ENCODE measurements at regions not wholly inside any gene's neighbourhood (a gene's known extent, or its start where the extent isn't known, plus 50 kb on each side); places are given as distances from the start of the nearest gene placed in this dataset.

GRCh38 chr6:23952245-23952644 is 173.8 kb upstream of the NRSN1 start:
- Histone ChIP-seq H2AFZ (ENCODE audit: low read depth, low read length) (no peak overlapping the region), H2AK5ac (ENCODE audit: low read length, severe bottlenecking) (no peak overlapping the region), H3K14ac (ENCODE audit: low read length in 2 of 2) (no peak overlapping the region), H2BK5ac (ENCODE audit: low read depth, low read length, poor library complexity, severe bottlenecking) (no peak overlapping the region), H3K4me3 (ENCODE audit: insufficient read depth in 1 of 2, low read depth in 1 of 2, low read length in 2 of 2) (no peak overlapping the region), H2BK12ac (ENCODE audit: low read length in 2 of 2) (no peak overlapping the region), H3K4ac (ENCODE audit: low read depth in 1 of 2, low read length in 2 of 2) (no peak overlapping the region), H3K18ac (ENCODE audit: low read depth in 1 of 2, low read length in 2 of 2) (no peak overlapping the region), H3K79me1 (replicated peaks; ENCODE audit: low read length, poor library complexity, severe bottlenecking) (no peaks in the 10 kb centered on the region), H3K27ac (ENCODE audit: low read length, poor library complexity, severe bottlenecking) (no peak overlapping the region), H3K4me1 (ENCODE audit: control insufficient read depth, insufficient read depth, low read depth, low read length) (no peaks in the 10 kb centered on the region), H4K8ac (ENCODE audit: low read length) (no peak overlapping the region), H2BK120ac (ENCODE audit: low read depth, low read length) (no peak overlapping the region), H3K36me3 (ENCODE audit: control insufficient read depth in 1 of 2, insufficient read depth in 2 of 2, low read depth in 1 of 2, low read length in 2 of 2) (no peaks in the 10 kb centered on the region), H3K4me2 (ENCODE audit: low read length, poor library complexity, severe bottlenecking) (no peak overlapping the region), H3K9me3 (ENCODE audit: control insufficient read depth, low read length) (no peaks in the 10 kb centered on the region), H3K27me3 (ENCODE audit: control insufficient read depth in 1 of 2, insufficient read depth in 1 of 2, low read length in 2 of 2) (no peaks in the 10 kb centered on the region), H4K91ac (ENCODE audit: low read length) (no peak overlapping the region), H3K23ac (ENCODE audit: low read length in 2 of 2) (no peak overlapping the region), H2BK15ac (ENCODE audit: low read depth, poor library complexity, severe bottlenecking) (no peak overlapping the region), H3K9ac (ENCODE audit: low read length) (no peak overlapping the region)
- no peak for DNase-seq
- 59% methylated on average over 2 of the region's 3 CpGs for WGBS

- Histone ChIP-seq H3K9ac (ENCODE audit: low read length) (no peak overlapping the region), H3K27ac (ENCODE audit: low read length, poor library complexity, severe bottlenecking) (no peak overlapping the region), H2BK12ac (ENCODE audit: low read length in 2 of 2) (no peak overlapping the region), H2BK15ac (ENCODE audit: low read depth, poor library complexity, severe bottlenecking) (no peak overlapping the region), H3K23ac (ENCODE audit: low read length in 2 of 2) (no peak overlapping the region), H3K4me1 (ENCODE audit: control insufficient read depth, insufficient read depth, low read depth, low read length) (no peaks in the 10 kb centered on the region), H3K4me3 (ENCODE audit: insufficient read depth in 1 of 2, low read depth in 1 of 2, low read length in 2 of 2) (no peak overlapping the region), H2AFZ (ENCODE audit: low read depth, low read length) (no peak overlapping the region), H3K4ac (ENCODE audit: low read depth in 1 of 2, low read length in 2 of 2) (no peak overlapping the region), H4K8ac (ENCODE audit: low read length) (no peak overlapping the region), H2AK5ac (ENCODE audit: low read length, severe bottlenecking) (no peak overlapping the region), H3K14ac (ENCODE audit: low read length in 2 of 2) (no peak overlapping the region), H3K9me3 (ENCODE audit: control insufficient read depth, low read length) (no peaks in the 10 kb centered on the region), H3K4me2 (ENCODE audit: low read length, poor library complexity, severe bottlenecking) (no peak overlapping the region), H3K27me3 (ENCODE audit: control insufficient read depth in 1 of 2, insufficient read depth in 1 of 2, low read length in 2 of 2) (no peaks in the 10 kb centered on the region), H2BK120ac (ENCODE audit: low read depth, low read length) (no peak overlapping the region), H2BK5ac (ENCODE audit: low read depth, low read length, poor library complexity, severe bottlenecking) (no peak overlapping the region), H3K36me3 (ENCODE audit: control insufficient read depth in 1 of 2, insufficient read depth in 2 of 2, low read depth in 1 of 2, low read length in 2 of 2) (no peaks in the 10 kb centered on the region), H4K91ac (ENCODE audit: low read length) (no peak overlapping the region), H3K18ac (ENCODE audit: low read depth in 1 of 2, low read length in 2 of 2) (no peak overlapping the region), H3K79me1 (replicated peaks; ENCODE audit: low read length, poor library complexity, severe bottlenecking) (no peaks in the 10 kb centered on the region)
- 60% methylated on average over 3 of the region's 3 CpGs for WGBS
- DNase-seq, result no peak
Measured at GRCh38 chr6:23953976-23954375, 172.0 kb upstream of the NRSN1 start.

GRCh38 chr6:23957017-23957416 is 169.0 kb upstream of the NRSN1 start:
- Histone ChIP-seq H3K27me3 (ENCODE audit: control insufficient read depth in 1 of 2, insufficient read depth in 1 of 2, low read length in 2 of 2) (no peaks in the 10 kb centered on the region), H4K91ac (ENCODE audit: low read length) (no peak overlapping the region), H3K18ac (ENCODE audit: low read depth in 1 of 2, low read length in 2 of 2) (no peak overlapping the region), H2AFZ (ENCODE audit: low read depth, low read length) (no peak overlapping the region), H2AK5ac (ENCODE audit: low read length, severe bottlenecking) (no peak overlapping the region), H3K4me2 (ENCODE audit: low read length, poor library complexity, severe bottlenecking) (no peak overlapping the region), H3K9ac (ENCODE audit: low read length) (no peak overlapping the region), H2BK5ac (ENCODE audit: low read depth, low read length, poor library complexity, severe bottlenecking) (no peak overlapping the region), H2BK120ac (ENCODE audit: low read depth, low read length) (no peak overlapping the region), H3K14ac (ENCODE audit: low read length in 2 of 2) (no peak overlapping the region), H3K27ac (ENCODE audit: low read length, poor library complexity, severe bottlenecking) (no peak overlapping the region), H3K9me3 (ENCODE audit: control insufficient read depth, low read length) (no peaks in the 10 kb centered on the region), H3K4ac (ENCODE audit: low read depth in 1 of 2, low read length in 2 of 2) (no peak overlapping the region), H2BK15ac (ENCODE audit: low read depth, poor library complexity, severe bottlenecking) (no peak overlapping the region), H3K79me1 (replicated peaks; ENCODE audit: low read length, poor library complexity, severe bottlenecking) (no peaks in the 10 kb centered on the region), H4K8ac (ENCODE audit: low read length) (no peak overlapping the region), H2BK12ac (ENCODE audit: low read length in 2 of 2) (no peak overlapping the region), H3K4me3 (ENCODE audit: insufficient read depth in 1 of 2, low read depth in 1 of 2, low read length in 2 of 2) (no peak overlapping the region), H3K4me1 (ENCODE audit: control insufficient read depth, insufficient read depth, low read depth, low read length) (no peaks in the 10 kb centered on the region), H3K36me3 (ENCODE audit: control insufficient read depth in 1 of 2, insufficient read depth in 2 of 2, low read depth in 1 of 2, low read length in 2 of 2) (no peaks in the 10 kb centered on the region), H3K23ac (ENCODE audit: low read length in 2 of 2) (no peak overlapping the region)
- no peak for DNase-seq
- WGBS, result 41% methylated on average over 2 of the region's 3 CpGs

- no peak overlapping the region for H3K27ac ChIP-seq (ENCODE audit: low read length, poor library complexity, severe bottlenecking)
- 90% methylated on average over 5 of the region's 5 CpGs for WGBS
- no peaks in the 10 kb centered on the region for H3K4me1 ChIP-seq (ENCODE audit: control insufficient read depth, insufficient read depth, low read depth, low read length)
- no peak overlapping the region for H3K23ac ChIP-seq (ENCODE audit: low read length in 2 of 2)
- H3K18ac ChIP-seq (ENCODE audit: low read depth in 1 of 2, low read length in 2 of 2), result no peak overlapping the region
- H3K27me3 ChIP-seq (ENCODE audit: control insufficient read depth in 1 of 2, insufficient read depth in 1 of 2, low read length in 2 of 2), result no peaks in the 10 kb centered on the region
- no peak overlapping the region for H2BK15ac ChIP-seq (ENCODE audit: low read depth, poor library complexity, severe bottlenecking)
- H3K79me1 ChIP-seq (replicated peaks; ENCODE audit: low read length, poor library complexity, severe bottlenecking), result no peaks in the 10 kb centered on the region
- no peak overlapping the region for H3K4me2 ChIP-seq (ENCODE audit: low read length, poor library complexity, severe bottlenecking)
- no peak overlapping the region for H4K91ac ChIP-seq (ENCODE audit: low read length)
- no peak overlapping the region for H2BK12ac ChIP-seq (ENCODE audit: low read length in 2 of 2)
- H2BK120ac ChIP-seq (ENCODE audit: low read depth, low read length), result no peak overlapping the region
- DNase-seq, result no peak
- no peak overlapping the region for H2AK5ac ChIP-seq (ENCODE audit: low read length, severe bottlenecking)
- H2AFZ ChIP-seq (ENCODE audit: low read depth, low read length), result no peak overlapping the region
- H3K14ac ChIP-seq (ENCODE audit: low read length in 2 of 2), result no peak overlapping the region
- peaks cover 9% of the 10 kb centered on the region for H3K9me3 ChIP-seq (ENCODE audit: control insufficient read depth, low read length)
- no peak overlapping the region for H3K4me3 ChIP-seq (ENCODE audit: insufficient read depth in 1 of 2, low read depth in 1 of 2, low read length in 2 of 2)
- H4K8ac ChIP-seq (ENCODE audit: low read length), result no peak overlapping the region
- no peak overlapping the region for H3K4ac ChIP-seq (ENCODE audit: low read depth in 1 of 2, low read length in 2 of 2)
- H3K36me3 ChIP-seq (ENCODE audit: control insufficient read depth in 1 of 2, insufficient read depth in 2 of 2, low read depth in 1 of 2, low read length in 2 of 2), result no peaks in the 10 kb centered on the region
- no peak overlapping the region for H2BK5ac ChIP-seq (ENCODE audit: low read depth, low read length, poor library complexity, severe bottlenecking)
- H3K9ac ChIP-seq (ENCODE audit: low read length), result no peak overlapping the region
Measured at GRCh38 chr6:23964865-23965264, 161.2 kb upstream of the NRSN1 start.
